ENCODE measurements at regions not wholly inside any gene's neighbourhood (a gene's known extent, or its start where the extent isn't known, plus 50 kb on each side); places are given as distances from the start of the nearest gene placed in this dataset.

DNA sequence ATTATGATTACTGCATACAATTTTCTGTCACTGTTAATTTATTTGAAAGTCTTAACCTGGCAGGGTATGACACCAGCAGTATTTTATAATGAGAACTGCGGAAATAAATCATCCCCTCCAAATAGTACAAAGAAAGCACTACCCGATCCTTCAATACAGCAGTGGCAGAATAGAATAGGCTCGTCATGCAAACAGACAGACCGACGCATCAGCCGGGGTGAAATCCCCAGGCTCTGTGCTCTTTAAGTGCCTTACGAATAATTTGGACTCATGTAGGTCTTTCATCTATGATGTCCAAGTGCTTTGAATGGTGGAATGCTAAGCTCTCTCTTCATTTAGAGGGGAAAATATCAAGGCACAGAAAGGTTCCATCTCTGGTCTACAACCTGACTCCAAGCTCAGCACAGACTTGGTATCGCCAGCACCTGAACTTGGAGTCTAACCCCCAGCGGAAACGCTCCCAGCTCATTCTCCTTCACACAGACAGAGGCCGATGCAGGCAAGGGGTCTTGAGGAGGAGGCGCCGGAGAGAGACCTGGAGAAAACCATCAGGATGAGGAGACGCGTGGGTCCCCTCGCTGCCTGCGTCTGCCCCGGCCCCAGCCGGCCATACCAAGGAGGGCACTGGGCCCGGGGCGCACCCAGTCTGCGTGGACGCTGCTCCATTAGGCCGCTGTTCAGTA is 568.1 kb upstream of the MKI67 start:
- H3K36me3 ChIP-seq (ENCODE audit: insufficient read depth, low read length), result no peaks in the 10 kb centered on the region
- H3K4me1 ChIP-seq (ENCODE audit: insufficient read depth, low read length), result no peaks in the 10 kb centered on the region
- no peak overlapping the region for H3K27ac ChIP-seq (ENCODE audit: low read depth, low read length)
- H3K9me3 ChIP-seq (ENCODE audit: low read length), result no peaks in the 10 kb centered on the region
- H3K9ac ChIP-seq (ENCODE audit: low read length), result no peak overlapping the region
- H3K27me3 ChIP-seq (ENCODE audit: control insufficient read depth in 1 of 2, insufficient read depth in 2 of 2, low read length in 2 of 2), result no peaks in the 10 kb centered on the region
- no peak overlapping the region for H3K4me3 ChIP-seq (ENCODE audit: low read depth in 1 of 2, low read length in 2 of 2)

DNA sequence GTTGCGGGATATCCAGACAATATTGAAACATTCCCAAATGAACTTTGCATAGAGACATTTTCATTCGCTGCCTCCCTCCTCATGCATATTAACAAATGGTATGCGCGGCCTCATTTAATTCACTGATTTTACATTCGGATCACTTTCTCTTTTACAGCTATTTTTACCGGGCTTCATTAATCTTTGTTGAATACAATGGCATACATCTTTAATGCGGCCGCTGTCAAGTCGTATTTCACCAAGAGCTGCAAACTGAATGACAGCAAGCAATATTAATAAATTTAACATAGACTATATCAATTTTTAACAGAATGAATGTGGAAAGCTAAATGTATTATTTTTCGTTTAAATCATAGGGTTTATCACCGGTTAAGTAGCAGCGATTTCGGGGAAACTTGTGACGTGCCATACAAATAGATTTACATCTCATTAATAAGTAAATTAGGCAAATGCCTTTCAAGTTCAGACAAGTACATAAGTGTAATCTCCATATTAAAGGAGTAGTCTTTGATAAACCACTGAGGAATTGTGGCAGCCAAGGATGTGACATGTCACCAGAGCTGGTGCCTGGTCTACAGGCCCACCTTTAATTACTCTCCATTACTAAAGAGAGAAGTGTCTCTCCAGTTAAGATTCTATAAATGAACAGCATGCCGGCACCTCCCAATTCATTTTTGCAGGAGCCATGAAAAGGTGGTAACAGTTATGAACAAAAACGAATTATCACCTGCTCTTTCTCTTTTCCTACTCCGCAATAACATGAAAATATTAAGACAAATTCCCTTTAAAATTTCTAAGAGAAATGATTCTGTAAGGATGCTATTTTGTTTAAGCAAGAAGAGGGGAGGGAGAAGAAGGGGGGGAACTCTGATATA is 568.9 kb upstream of the MKI67 start:
- Histone ChIP-seq H3K4me3 (ENCODE audit: low read depth in 1 of 2, low read length in 2 of 2) (no peak overlapping the region), H3K4me1 (ENCODE audit: insufficient read depth, low read length) (no peaks in the 10 kb centered on the region), H3K27me3 (ENCODE audit: control insufficient read depth in 1 of 2, insufficient read depth in 2 of 2, low read length in 2 of 2) (no peaks in the 10 kb centered on the region), H3K9ac (ENCODE audit: low read length) (no peak overlapping the region), H3K27ac (ENCODE audit: low read depth, low read length) (no peak overlapping the region), H3K9me3 (ENCODE audit: low read length) (no peaks in the 10 kb centered on the region), H3K36me3 (ENCODE audit: insufficient read depth, low read length) (no peaks in the 10 kb centered on the region)

DNA sequence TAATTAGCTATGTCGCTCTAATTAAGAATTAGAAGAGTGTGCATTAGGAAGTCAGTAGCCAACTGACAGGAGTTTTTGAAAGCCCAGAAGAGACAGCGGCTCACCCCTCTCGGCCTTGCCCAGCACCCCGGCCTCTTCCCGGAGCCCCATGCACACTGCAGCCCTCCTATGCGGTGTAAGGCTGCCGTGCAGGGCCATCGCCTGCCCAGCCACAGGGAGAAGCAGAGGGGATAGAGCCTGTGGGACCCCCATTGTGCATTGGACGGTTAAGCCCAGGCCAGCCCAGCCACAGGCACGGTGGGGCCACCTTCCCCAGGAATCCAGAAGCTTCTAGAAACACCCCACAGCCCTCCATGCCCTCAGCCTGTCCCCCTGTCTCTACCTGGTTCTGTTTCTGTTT is 569.7 kb upstream of the MKI67 start:
- H3K27me3 ChIP-seq (ENCODE audit: control insufficient read depth in 1 of 2, insufficient read depth in 2 of 2, low read length in 2 of 2), result no peaks in the 10 kb centered on the region
- H3K9me3 ChIP-seq (ENCODE audit: low read length), result no peaks in the 10 kb centered on the region
- H3K9ac ChIP-seq (ENCODE audit: low read length), result no peak overlapping the region
- H3K27ac ChIP-seq (ENCODE audit: low read depth, low read length), result no peak overlapping the region
- no peak overlapping the region for H3K4me3 ChIP-seq (ENCODE audit: low read depth in 1 of 2, low read length in 2 of 2)
- no peaks in the 10 kb centered on the region for H3K36me3 ChIP-seq (ENCODE audit: insufficient read depth, low read length)
- no peaks in the 10 kb centered on the region for H3K4me1 ChIP-seq (ENCODE audit: insufficient read depth, low read length)

DNA sequence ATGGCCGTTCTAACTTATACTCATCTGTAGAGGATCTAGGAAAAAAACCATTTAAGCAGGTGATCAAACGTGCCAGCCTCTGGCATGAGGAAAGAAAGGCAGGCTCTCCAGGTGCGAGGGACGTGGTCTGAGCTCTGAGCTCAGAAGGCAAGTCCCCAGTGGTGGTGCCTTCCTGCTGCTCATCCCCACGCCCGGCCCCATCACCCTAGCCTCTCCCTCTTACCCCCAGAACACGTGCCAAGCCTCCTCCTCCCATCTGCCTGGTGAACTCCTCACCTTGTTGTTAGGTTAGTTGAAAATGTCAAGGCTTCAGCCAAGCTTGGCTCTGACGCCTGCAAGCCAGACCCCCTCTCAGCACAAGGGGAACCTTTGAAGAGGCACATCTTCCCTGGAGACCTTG is 571.2 kb upstream of the MKI67 start:
- Histone ChIP-seq H3K4me1 (ENCODE audit: insufficient read depth, low read length) (no peaks in the 10 kb centered on the region), H3K27ac (ENCODE audit: low read depth, low read length) (no peak overlapping the region), H3K9ac (ENCODE audit: low read length) (no peak overlapping the region), H3K9me3 (ENCODE audit: low read length) (no peaks in the 10 kb centered on the region), H3K36me3 (ENCODE audit: insufficient read depth, low read length) (no peaks in the 10 kb centered on the region), H3K27me3 (ENCODE audit: control insufficient read depth in 1 of 2, insufficient read depth in 2 of 2, low read length in 2 of 2) (no peaks in the 10 kb centered on the region), H3K4me3 (ENCODE audit: low read depth in 1 of 2, low read length in 2 of 2) (no peak overlapping the region)

DNA sequence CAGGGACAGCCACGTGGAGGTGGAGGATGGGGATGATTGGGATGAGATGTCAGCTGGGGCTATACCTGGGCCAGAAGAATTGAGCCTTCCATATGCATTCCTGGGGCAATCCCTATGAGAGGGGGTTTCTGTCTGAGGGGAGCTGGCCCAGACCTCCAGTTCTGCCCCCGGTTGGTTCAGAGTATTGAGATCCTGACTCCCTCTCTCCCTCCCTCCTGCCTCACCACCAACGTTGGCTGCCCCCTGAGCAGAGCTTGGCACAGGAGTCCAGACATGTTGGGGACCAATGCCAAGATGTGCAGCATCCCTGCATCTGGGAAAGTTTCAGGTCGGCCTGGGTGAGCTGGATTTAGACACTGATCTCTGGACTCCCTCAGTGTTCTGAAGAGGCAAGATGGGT is 575.2 kb upstream of the MKI67 start:
- no peak overlapping the region for H3K4me3 ChIP-seq (ENCODE audit: low read depth in 1 of 2, low read length in 2 of 2)
- H3K9ac ChIP-seq (ENCODE audit: low read length), result no peak overlapping the region
- H3K27me3 ChIP-seq (ENCODE audit: control insufficient read depth in 1 of 2, insufficient read depth in 2 of 2, low read length in 2 of 2), result no peaks in the 10 kb centered on the region
- H3K9me3 ChIP-seq (ENCODE audit: low read length), result no peaks in the 10 kb centered on the region
- no peaks in the 10 kb centered on the region for H3K4me1 ChIP-seq (ENCODE audit: insufficient read depth, low read length)
- no peak overlapping the region for H3K27ac ChIP-seq (ENCODE audit: low read depth, low read length)
- H3K36me3 ChIP-seq (ENCODE audit: insufficient read depth, low read length), result no peaks in the 10 kb centered on the region

DNA sequence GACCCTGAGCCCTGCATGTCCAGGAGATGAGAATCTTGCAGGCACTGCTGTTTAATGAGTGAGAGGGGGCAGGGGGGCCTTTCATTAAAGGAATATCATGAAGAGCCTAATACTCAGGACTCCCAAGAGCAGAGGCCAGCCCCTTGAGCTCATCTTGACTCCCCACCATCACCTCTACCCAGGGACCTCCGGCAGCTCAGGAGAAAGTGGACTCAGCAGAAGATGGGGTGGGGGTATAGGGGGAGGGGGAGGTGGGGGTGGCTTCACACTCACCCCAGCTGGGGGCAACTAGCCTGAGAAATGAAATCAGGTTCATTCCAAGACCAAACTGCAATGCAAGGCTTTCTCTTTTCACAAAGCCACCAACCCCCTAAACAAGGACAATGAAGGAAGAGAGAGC is 575.6 kb upstream of the MKI67 start:
- Histone ChIP-seq H3K9ac (ENCODE audit: low read length) (no peak overlapping the region), H3K36me3 (ENCODE audit: insufficient read depth, low read length) (no peaks in the 10 kb centered on the region), H3K27me3 (ENCODE audit: control insufficient read depth in 1 of 2, insufficient read depth in 2 of 2, low read length in 2 of 2) (no peaks in the 10 kb centered on the region), H3K4me3 (ENCODE audit: low read depth in 1 of 2, low read length in 2 of 2) (no peak overlapping the region), H3K27ac (ENCODE audit: low read depth, low read length) (no peak overlapping the region), H3K4me1 (ENCODE audit: insufficient read depth, low read length) (no peaks in the 10 kb centered on the region), H3K9me3 (ENCODE audit: low read length) (no peaks in the 10 kb centered on the region)

DNA sequence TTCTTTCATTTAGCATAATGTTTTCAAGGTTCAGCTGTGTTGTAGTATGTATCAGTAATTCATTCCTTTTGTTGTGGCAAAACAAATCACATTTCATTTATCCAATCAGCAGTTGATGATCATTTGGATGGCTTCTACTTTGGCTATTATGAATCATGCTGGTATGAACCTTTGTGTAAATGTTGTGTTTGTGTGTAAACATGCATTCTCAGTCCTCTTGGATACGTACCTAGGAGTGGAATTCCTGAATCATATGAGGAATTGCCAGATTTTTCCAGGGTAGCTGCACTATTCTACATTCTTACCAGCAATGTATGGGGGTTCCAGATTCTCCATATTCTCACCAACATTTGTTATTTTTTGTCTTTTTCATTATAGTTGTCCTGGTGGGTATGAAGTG is 578.5 kb upstream of the MKI67 start:
- Histone ChIP-seq H3K4me1 (ENCODE audit: insufficient read depth, low read length) (no peaks in the 10 kb centered on the region), H3K27ac (ENCODE audit: low read depth, low read length) (no peak overlapping the region), H3K36me3 (ENCODE audit: insufficient read depth, low read length) (no peaks in the 10 kb centered on the region), H3K27me3 (ENCODE audit: control insufficient read depth in 1 of 2, insufficient read depth in 2 of 2, low read length in 2 of 2) (no peaks in the 10 kb centered on the region), H3K9me3 (ENCODE audit: low read length) (no peaks in the 10 kb centered on the region), H3K9ac (ENCODE audit: low read length) (no peak overlapping the region), H3K4me3 (ENCODE audit: low read depth in 1 of 2, low read length in 2 of 2) (no peak overlapping the region)

DNA sequence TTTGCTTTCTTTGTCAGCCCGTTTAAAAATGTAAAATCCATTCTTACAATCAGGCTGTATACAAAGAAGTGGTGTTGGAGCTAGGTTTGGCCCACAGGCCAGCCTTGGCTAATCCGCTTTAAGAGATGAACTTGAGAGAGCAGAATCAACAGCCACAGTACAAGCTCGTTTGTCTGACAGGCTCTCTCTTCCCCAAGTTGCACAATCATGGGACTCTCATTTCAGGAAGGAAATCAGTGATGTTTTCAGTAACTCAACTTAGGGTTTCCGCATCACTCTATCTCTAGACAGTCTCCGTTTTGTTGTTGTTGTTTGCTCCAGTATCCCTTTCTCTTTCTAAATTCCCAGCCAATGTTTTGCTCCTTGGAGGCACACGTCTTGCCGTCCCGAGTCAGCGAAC is 582.0 kb upstream of the MKI67 start:
- H3K4me3 ChIP-seq (ENCODE audit: low read depth in 1 of 2, low read length in 2 of 2), result no peak overlapping the region
- H3K27me3 ChIP-seq (ENCODE audit: control insufficient read depth in 1 of 2, insufficient read depth in 2 of 2, low read length in 2 of 2), result no peaks in the 10 kb centered on the region
- H3K36me3 ChIP-seq (ENCODE audit: insufficient read depth, low read length), result no peaks in the 10 kb centered on the region
- no peak overlapping the region for H3K27ac ChIP-seq (ENCODE audit: low read depth, low read length)
- no peak overlapping the region for H3K9ac ChIP-seq (ENCODE audit: low read length)
- no peaks in the 10 kb centered on the region for H3K4me1 ChIP-seq (ENCODE audit: insufficient read depth, low read length)
- no peaks in the 10 kb centered on the region for H3K9me3 ChIP-seq (ENCODE audit: low read length)

DNA sequence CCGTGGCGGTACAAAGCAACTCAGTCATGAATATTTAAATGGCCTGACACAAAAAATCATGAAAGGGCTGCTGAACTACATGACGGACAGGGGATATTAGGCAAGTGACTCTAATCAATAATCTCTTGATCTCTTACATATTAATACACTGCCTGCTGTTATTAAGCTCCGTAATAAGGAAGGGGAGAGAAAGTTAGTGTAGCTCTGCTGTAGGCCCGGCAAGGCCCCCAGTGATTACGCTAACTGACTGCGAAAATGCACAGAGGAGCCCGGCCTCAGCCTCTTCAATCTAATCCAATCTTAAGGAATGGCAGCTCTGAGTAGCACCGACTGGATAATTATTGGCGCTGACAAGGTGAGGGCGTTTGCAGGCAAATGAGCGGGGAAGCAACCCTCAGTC is 583.5 kb upstream of the MKI67 start:
- Histone ChIP-seq H3K27ac (ENCODE audit: low read depth, low read length) (no peak overlapping the region), H3K4me3 (ENCODE audit: low read depth in 1 of 2, low read length in 2 of 2) (no peak overlapping the region), H3K36me3 (ENCODE audit: insufficient read depth, low read length) (no peaks in the 10 kb centered on the region), H3K27me3 (ENCODE audit: control insufficient read depth in 1 of 2, insufficient read depth in 2 of 2, low read length in 2 of 2) (no peaks in the 10 kb centered on the region), H3K9me3 (ENCODE audit: low read length) (no peaks in the 10 kb centered on the region), H3K4me1 (ENCODE audit: insufficient read depth, low read length) (peaks cover 5% of the 10 kb centered on the region), H3K9ac (ENCODE audit: low read length) (no peak overlapping the region)

DNA sequence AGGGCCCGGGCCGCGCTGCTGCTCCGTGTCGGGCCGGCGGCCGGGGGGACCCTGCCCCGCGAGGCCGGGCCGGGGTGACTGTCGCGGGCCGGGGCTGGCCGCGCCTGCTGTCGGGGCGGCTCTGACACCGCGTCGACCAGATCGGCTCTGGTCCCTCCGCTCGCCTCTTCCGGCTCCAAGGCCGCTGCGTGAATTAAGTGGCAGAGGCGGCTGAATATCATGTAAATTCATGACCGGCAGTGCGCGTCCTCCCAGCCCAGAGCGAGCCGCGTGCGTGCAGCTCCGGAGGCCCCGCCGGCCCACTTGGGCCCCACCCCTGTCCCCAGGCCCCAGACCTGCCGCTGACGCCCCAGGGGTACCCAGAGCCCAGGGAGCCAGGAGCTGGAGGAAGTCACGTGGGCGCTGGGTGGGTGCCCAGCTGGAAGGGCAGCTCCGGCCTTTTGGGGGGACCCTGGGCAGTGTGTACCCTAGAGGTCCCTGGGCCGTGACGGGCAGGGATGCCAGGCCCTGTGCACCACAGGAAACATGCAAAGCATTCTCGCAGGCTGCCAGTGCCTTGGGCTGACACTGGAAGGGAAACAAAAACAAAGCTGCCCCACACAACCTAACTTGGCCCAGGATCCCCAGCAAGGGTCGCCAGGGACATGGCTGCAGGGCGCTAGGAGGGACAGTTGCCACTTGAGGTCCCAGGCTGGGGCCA is 584.0 kb upstream of the MKI67 start:
- no peak overlapping the region for H3K27ac ChIP-seq (ENCODE audit: low read depth, low read length)
- H3K9me3 ChIP-seq (ENCODE audit: low read length), result no peaks in the 10 kb centered on the region
- H3K4me1 ChIP-seq (ENCODE audit: insufficient read depth, low read length), result peaks cover 5% of the 10 kb centered on the region
- no peak overlapping the region for H3K9ac ChIP-seq (ENCODE audit: low read length)
- H3K27me3 ChIP-seq (ENCODE audit: control insufficient read depth in 1 of 2, insufficient read depth in 2 of 2, low read length in 2 of 2), result no peaks in the 10 kb centered on the region
- no peak overlapping the region for H3K4me3 ChIP-seq (ENCODE audit: low read depth in 1 of 2, low read length in 2 of 2)
- H3K36me3 ChIP-seq (ENCODE audit: insufficient read depth, low read length), result no peaks in the 10 kb centered on the region

DNA sequence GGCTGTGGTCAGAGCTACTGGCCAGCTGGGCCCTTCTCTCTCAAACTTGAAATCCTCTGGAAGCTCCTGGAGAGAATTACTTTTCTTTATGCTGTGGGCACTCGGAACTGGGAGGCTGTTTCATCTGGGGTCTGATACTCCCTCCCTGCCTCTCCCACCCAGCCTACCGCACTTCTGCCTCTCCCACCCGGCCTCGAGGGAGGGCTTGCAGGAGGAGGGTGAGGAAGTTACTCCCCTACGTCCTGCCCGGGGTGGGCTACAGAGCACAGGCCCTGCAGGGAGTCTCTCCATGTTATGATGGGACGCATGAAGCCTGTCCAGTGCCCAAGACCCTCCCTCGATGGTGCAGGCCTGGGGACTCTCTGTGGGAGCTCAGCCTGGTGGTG is 584.6 kb upstream of the MKI67 start:
- Histone ChIP-seq H3K4me1 (ENCODE audit: insufficient read depth, low read length) (peaks cover 5% of the 10 kb centered on the region), H3K9ac (ENCODE audit: low read length) (no peak overlapping the region), H3K36me3 (ENCODE audit: insufficient read depth, low read length) (no peaks in the 10 kb centered on the region), H3K9me3 (ENCODE audit: low read length) (no peaks in the 10 kb centered on the region), H3K4me3 (ENCODE audit: low read depth in 1 of 2, low read length in 2 of 2) (no peak overlapping the region), H3K27ac (ENCODE audit: low read depth, low read length) (no peak overlapping the region), H3K27me3 (ENCODE audit: control insufficient read depth in 1 of 2, insufficient read depth in 2 of 2, low read length in 2 of 2) (no peaks in the 10 kb centered on the region)

Measured in muscle layer of colon (tissue), 2 donors.